BLaER1 treated with 17β-estradiol and CSF1 and Interleukin-3, amounts not matched to agents 10 nM and 100 nM (cell line): ENCODE measurements at regions not wholly inside any gene's neighbourhood (a gene's known extent, or its start where the extent isn't known, plus 50 kb on each side); places are given as distances from the start of the nearest gene placed in this dataset.

Experiments
- H3K27ac ChIP-seq, 11 experiments: shearing (Covaris generic); formaldehyde crosslinking; 2 replicates each; pipeline ENCODE4 v1.8.1; 2022
- H3K27me3 ChIP-seq, 11 experiments: shearing (Covaris generic); formaldehyde crosslinking; 2 replicates each; pipeline ENCODE4 v1.8.1; 2022
- H3K36me3 ChIP-seq, 11 experiments: shearing (Covaris generic); formaldehyde crosslinking; 2 replicates each; pipeline ENCODE4 v1.8.1; 2022
- H3K4me1 ChIP-seq, 10 experiments: shearing (Covaris generic); formaldehyde crosslinking; 2 replicates each; pipeline ENCODE4 v1.8.1; 2022
- H3K4me2 ChIP-seq, 11 experiments: shearing (Covaris generic); formaldehyde crosslinking; 2 replicates each; pipeline ENCODE4 v1.8.1; 2022
- H3K4me3 ChIP-seq, 10 experiments: shearing (Covaris generic); formaldehyde crosslinking; 2 replicates each; pipeline ENCODE4 v1.8.1; 2022
- H3K9ac ChIP-seq, 11 experiments: shearing (Covaris generic); formaldehyde crosslinking; 2 replicates each; pipeline ENCODE4 v1.8.1; 2022
- H3K9me3 ChIP-seq, 11 experiments: shearing (Covaris generic); formaldehyde crosslinking; replicated peaks in 1 of 11; 2 replicates each; pipeline ENCODE4 v1.8.1; 2022
- H4K20me1 ChIP-seq, 11 experiments: shearing (Covaris generic); formaldehyde crosslinking; 2 replicates each; pipeline ENCODE4 v1.8.1; 2022
- Cebpa-rat ChIP-seq, 11 experiments: shearing (Covaris generic); IDR thresholded peaks; 2 replicates each; pipeline ENCODE4 v1.8.1; 2022

DNA sequence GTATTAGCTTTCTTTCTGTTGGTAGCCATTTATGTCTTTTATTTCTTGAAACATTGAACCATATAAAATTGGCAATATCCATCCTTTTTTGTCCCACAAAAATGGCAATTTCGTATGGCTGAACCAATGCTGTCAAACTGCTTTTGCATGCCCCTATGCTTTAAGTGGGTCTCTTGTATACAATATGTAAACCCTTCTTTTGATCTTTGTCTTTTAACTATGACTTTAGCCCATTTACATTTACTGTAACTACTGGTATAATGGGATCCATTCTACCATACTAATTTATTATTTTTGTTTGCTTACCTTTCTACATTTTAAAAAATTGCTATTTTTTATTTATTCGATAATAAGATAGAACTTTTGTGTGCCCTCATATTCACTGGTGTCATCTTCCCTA is 93.4 kb downstream of the TENT4A start:
- H4K20me1 ChIP-seq: no peaks in the 10 kb centered on the region
- no peak overlapping the region for H3K27ac ChIP-seq
- H3K9me3 ChIP-seq: peaks cover 25 to 30% (median 27%) of the 10 kb centered on the region in 11 experiments
- no peak overlapping the region for H3K4me2 ChIP-seq
- TF ChIP-seq Cebpa-rat (IDR thresholded peaks at IDR 0.05): no peak
- H3K4me1 ChIP-seq: no peaks in the 10 kb centered on the region
- H3K9ac ChIP-seq: no peak overlapping the region
- no peak overlapping the region for H3K4me3 ChIP-seq
- H3K27me3 ChIP-seq: no peaks in the 10 kb centered on the region
- H3K36me3 ChIP-seq: no peaks in the 10 kb centered on the region

DNA sequence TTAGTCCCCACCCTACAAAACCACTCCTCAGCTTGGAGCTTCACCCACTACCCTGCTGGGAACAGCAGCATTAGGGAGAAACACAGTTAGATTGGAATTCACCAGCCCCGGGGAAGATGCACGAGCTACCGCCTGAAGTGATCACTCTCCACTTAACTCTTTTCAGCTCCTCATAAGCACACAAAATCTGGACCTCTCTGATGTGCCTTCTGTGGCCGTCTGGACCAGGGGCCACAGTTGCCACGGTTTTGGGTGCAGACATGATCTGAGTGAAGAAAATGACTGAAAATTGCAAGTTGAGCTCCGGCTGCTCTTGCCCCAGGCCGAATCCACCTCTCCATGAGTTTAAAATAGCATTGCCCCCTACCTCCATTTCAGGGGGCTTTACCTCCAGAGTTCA is 95.2 kb downstream of the TENT4A start:
- no peak overlapping the region for H3K4me2 ChIP-seq
- H3K9me3 ChIP-seq: peaks cover 17 to 24% (median 19%) of the 10 kb centered on the region in 11 experiments
- H3K36me3 ChIP-seq: no peaks in the 10 kb centered on the region
- no peaks in the 10 kb centered on the region for H4K20me1 ChIP-seq
- no peaks in the 10 kb centered on the region for H3K27me3 ChIP-seq
- no peak overlapping the region for H3K9ac ChIP-seq
- no peak for TF ChIP-seq Cebpa-rat (IDR thresholded peaks at IDR 0.05)
- H3K4me3 ChIP-seq: no peak overlapping the region
- no peaks in the 10 kb centered on the region for H3K4me1 ChIP-seq
- no peak overlapping the region for H3K27ac ChIP-seq

DNA sequence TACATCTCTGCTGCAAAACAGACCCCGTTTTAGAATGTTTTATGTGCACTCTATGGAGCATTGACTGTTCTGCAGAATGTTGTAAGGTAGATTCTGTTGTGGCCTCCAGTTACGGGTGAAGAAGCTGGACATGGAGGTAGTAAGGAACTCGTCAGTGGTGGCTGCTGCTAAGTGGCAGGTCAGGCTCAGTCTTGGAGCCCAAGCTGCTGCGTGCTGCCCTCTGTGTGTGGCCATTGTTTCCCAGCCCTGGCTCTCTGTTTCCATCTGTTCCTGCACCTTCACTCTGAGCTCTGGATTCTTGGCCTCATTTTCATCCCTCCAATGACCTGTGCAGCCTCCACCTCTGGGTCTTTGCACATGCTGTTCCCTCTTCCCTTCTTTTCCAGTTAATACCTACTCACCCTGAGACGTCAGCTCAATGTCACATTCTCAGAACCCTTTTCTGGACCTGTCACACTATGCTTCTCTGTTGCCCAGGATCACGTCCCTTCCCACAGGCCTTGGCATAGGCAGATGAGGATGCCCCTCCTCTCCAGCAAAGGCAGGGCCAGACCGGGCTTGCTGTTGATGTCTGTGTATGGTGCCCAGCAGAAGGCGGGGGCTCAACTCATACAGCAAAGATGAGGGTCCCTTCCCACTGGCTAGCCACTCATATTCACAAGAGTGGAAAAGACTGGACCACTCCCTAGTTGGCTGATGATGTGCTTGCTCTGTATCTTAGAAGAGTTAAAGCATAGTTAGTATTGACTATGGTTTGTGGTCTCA is 97.6 kb downstream of the TENT4A start:
- no peaks in the 10 kb centered on the region for H3K27me3 ChIP-seq
- peaks cover 12 to 19% (median 15%) of the 10 kb centered on the region in 11 experiments; a peak in 21 of 22 replicates for H3K9me3 ChIP-seq
- no peak overlapping the region for H3K4me2 ChIP-seq
- TF ChIP-seq Cebpa-rat (IDR thresholded peaks at IDR 0.05): no peak
- H3K4me3 ChIP-seq: no peak overlapping the region
- H3K27ac ChIP-seq: no peak overlapping the region
- H4K20me1 ChIP-seq: no peaks in the 10 kb centered on the region
- no peak overlapping the region for H3K9ac ChIP-seq
- no peaks in the 10 kb centered on the region for H3K36me3 ChIP-seq
- no peaks in the 10 kb centered on the region for H3K4me1 ChIP-seq

DNA sequence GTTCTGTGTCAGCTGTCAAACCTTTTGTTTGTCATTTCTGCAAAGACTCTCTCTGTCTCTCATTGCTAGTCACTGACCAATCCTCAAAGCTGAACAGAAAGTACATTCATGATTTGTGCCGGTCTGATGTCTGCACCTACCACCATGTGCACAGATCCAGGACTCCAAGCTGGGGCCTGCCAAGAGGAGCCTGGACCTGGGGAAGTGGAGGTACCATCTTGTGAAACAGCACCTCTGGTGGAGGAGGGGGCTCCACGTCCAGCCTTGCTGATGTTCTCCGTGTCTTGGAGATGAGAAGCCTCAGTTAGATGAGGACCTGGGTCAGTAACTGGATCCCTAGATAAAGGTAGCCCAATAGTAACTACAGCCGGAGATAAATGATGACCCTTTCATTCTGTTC is 98.9 kb downstream of the TENT4A start:
- H4K20me1 ChIP-seq: no peaks in the 10 kb centered on the region
- no peak overlapping the region for H3K9ac ChIP-seq
- H3K27me3 ChIP-seq: no peaks in the 10 kb centered on the region
- no peaks in the 10 kb centered on the region for H3K36me3 ChIP-seq
- H3K27ac ChIP-seq: no peak overlapping the region
- H3K4me1 ChIP-seq: no peaks in the 10 kb centered on the region
- no peak overlapping the region for H3K4me3 ChIP-seq
- no peak for TF ChIP-seq Cebpa-rat (IDR thresholded peaks at IDR 0.05)
- no peak overlapping the region for H3K4me2 ChIP-seq
- peaks cover 0 to 7% (median 3%) of the 10 kb centered on the region in 11 experiments; a peak in 19 of 22 replicates for H3K9me3 ChIP-seq

DNA sequence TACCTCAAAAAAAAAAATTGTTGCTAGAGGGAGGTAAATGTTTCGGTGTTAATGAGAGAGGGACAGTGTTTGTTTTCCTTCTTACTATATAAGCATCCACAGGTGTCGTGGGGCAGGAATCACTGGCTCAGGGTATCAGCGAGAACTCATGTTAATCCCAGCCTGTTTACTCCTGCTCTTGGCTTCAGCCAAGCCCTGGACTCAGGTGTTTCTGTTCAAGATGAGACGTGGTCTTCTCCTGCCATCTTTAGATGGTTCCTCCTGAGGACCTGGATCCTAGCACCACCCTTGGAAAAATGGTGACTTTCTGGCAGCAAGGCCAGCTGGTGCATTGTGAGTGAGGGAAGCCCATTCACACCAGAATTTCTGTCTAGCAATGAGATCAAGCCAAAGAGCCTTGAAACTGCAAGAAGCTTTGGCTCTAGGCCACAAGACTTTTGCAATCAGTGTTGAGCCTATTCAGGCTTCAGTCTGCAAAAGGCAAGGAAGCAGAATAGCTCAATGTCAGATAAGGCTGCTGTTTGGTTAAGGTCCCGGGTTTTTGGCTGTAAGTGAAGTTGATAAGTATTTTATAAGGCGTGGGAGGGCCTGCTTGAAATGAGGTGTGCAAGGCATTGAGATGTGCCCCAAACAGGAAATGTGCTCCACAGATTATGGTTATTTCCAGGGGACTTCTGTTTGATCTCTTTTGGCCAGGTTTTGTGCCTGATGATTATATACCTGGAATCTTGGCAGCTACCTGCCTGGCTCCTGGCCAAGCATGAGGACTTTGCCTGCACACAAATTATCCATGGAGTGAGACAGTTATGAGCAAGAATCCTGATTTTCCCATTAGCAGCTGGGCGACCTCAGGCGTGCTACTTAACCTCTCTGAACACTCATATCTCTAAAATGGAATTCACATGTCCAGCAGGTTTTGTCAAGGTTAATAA is 99.8 kb downstream of the TENT4A start:
- no peak overlapping the region for H3K4me2 ChIP-seq
- H3K36me3 ChIP-seq: no peaks in the 10 kb centered on the region
- H3K27ac ChIP-seq: no peak overlapping the region
- TF ChIP-seq Cebpa-rat (IDR thresholded peaks at IDR 0.05): no peak
- no peaks in the 10 kb centered on the region for H3K27me3 ChIP-seq
- H3K9ac ChIP-seq: no peak overlapping the region
- no peaks in the 10 kb centered on the region for H4K20me1 ChIP-seq
- H3K9me3 ChIP-seq: no peaks in the 10 kb centered on the region; a peak in 2 of 22 replicates
- H3K4me3 ChIP-seq: no peak overlapping the region
- no peaks in the 10 kb centered on the region for H3K4me1 ChIP-seq

DNA sequence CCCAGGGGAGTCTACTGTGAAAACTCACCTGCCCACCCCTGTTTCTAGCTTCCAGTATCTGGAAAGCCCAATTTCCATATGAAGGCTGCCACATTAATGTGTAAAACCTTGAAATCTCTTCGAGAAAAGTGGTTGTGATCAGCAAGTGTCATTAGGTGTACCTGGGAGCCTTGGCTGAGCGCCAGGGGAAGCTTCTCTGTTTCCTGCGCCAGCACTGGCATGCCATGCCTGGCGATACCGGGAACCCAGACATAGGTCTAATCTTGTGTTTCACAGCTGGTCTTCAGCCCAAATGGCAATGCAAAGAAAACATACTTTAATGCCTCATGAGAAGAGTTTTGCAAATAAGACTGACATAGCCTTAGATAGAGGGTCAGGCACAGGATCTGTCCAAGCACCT is 101.6 kb downstream of the TENT4A start:
- H3K27ac ChIP-seq: no peak overlapping the region
- H3K9ac ChIP-seq: no peak overlapping the region
- no peak for TF ChIP-seq Cebpa-rat (IDR thresholded peaks at IDR 0.05)
- H3K36me3 ChIP-seq: no peaks in the 10 kb centered on the region
- H3K9me3 ChIP-seq: no peaks in the 10 kb centered on the region
- no peaks in the 10 kb centered on the region for H3K27me3 ChIP-seq
- H4K20me1 ChIP-seq: no peaks in the 10 kb centered on the region
- no peaks in the 10 kb centered on the region for H3K4me1 ChIP-seq
- H3K4me3 ChIP-seq: no peak overlapping the region
- H3K4me2 ChIP-seq: no peak overlapping the region

DNA sequence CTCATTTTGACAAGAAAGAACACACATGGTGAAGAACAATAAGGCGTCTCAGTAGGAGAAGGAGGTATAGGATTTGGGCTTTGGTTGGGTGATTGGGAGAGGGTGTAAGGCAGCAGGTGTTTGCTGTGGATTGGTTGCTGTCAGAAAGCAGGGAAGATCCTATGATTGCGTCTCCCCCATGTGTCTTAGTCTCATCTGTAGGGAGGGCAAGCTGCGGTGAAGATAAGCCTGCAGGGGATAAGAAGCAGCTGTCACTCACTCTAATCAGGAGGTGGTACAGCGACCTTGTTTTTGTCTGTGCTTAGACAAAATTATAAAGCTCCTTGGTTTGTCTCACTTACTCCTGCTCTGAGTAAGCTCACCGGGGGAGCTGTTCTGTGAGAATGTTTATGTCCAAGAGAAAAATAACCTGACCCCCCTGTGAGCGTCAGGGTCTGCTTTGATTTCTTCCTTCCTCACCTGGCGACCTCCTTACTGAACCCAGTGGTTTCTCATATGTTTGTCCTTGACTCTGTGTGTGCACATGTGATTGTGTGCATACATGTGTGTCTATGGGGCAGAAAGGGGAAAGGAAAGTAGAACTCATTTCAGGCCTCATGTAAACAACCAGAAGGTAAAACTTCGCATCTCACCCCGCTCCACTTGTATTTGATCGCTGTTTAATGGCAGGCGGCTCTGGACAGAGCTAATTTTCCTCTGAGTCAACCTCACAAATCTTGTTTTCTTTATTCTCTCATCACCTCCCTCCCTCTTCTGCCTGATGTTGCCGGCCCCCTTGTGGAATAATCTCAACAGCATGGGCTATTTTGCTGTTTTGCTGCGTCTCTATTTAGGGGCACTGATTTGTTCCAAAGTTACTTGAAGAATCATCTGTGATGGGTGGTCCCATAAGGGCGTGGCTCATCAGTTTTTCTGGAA is 105.6 kb downstream of the TENT4A start:
- Histone ChIP-seq H3K27ac (no peak overlapping the region), H3K4me2 (no peak overlapping the region), H3K4me1 (peaks cover 0 to 20% (median 14%) of the 10 kb centered on the region in 10 experiments; a peak in 14 of 20 replicates), H3K27me3 (no peaks in the 10 kb centered on the region), H4K20me1 (no peaks in the 10 kb centered on the region), H3K9ac (no peak overlapping the region), H3K36me3 (no peaks in the 10 kb centered on the region), H3K4me3 (no peak overlapping the region), H3K9me3 (peaks cover 0 to 18% (median 15%) of the 10 kb centered on the region in 11 experiments; a peak in 18 of 22 replicates)
- TF ChIP-seq Cebpa-rat (IDR thresholded peaks at IDR 0.05): no peak

DNA sequence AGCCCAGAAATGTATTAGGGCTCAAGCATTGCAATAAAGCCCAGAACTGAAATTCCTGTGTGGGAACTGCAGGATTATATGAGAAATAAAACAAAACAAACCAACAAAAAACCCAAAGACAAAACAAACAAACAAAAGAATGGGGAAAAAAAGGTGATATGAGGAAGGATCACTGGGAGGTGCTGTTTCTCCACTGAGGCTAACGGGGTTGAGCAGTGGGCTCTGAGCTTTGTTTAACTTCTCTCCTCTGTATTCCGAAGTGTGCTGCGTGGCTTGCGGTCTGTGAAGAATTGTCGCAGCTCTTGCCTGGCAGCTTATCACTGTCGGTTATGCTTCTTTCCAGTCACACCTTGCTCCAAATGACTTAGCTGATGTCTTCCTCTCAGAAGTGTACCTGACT is 106.3 kb downstream of the TENT4A start:
- Histone ChIP-seq H3K4me2 (no peak overlapping the region), H3K27ac (no peak overlapping the region), H3K4me3 (no peak overlapping the region), H3K27me3 (no peaks in the 10 kb centered on the region), H3K4me1 (peaks cover 0 to 22% (median 14%) of the 10 kb centered on the region in 10 experiments; a peak in 14 of 20 replicates), H3K36me3 (no peaks in the 10 kb centered on the region), H3K9ac (no peak overlapping the region), H3K9me3 (peaks cover 0 to 18% (median 15%) of the 10 kb centered on the region in 11 experiments; a peak in 18 of 22 replicates), H4K20me1 (no peaks in the 10 kb centered on the region)
- no peak for TF ChIP-seq Cebpa-rat (IDR thresholded peaks at IDR 0.05)
